GM18858 (cell line): ENCODE measurements at regions not wholly inside any gene's neighbourhood (a gene's known extent, or its start where the extent isn't known, plus 50 kb on each side); places are given as distances from the start of the nearest gene placed in this dataset.

Experiments used
- ATAC-seq: cut with Tn5 transposase; IDR thresholded peaks from one replicate; pipeline ENCODE4 v1.9.1; 2021; ENCODE audit not compliant: unreplicated experiment

DNA sequence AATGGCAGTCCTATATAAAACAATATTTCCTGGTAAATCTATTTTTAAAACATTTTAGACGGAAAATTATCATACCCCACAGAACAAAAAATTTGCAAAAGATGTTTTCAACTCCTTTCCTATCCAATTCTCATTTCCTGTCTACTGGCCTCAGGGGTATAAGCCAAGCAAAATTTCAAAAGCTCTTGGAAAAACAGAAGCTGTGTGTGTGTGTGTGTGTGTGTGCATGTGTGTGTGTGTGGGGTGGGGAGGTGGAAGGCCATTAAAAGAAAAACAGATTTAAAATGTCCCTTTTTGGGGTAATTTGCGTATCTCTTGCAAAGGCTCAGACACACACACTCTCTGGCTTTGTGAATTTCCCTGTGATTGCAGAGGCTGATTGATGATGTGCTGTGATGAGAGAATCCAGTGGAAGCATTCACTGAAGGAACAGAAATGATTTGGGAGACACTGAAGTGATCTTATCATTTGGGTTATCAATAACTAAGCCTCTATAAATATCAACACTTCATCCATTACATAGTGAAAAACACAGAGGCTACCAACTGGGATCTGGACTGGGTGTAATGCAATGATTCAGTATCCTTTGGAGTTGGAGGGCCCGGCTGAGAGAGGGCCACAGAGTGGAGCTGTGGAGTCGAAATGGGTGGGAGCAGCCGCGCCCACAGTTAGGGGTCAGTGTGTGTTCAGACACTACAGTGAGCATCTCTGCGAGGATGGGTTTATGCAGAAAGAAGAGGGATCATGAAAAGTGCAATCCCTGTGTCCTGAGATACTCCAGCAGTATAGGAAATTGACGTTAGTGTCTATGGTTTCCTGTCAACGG is 106.8 kb upstream of the PREP start:
- ATAC-seq: no peak

DNA sequence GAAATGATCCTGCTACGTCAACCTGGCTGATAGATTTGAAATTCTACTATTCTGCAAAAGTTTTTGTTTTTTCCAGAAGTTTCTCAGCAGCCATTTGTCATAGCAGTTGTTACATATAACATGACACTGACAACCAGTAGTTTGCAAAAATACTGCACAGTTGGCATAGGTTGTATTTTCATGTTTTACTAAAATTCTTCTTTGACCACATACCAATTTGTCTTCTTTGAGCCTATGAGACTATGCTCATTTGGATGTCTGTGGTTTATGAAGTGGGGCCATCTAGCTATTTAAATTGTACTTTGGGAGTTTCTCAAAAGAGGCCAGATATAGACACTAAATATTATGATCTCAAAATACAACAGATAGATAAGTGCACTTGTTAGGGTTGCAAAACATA is 104.9 kb upstream of the PREP start:
- ATAC-seq: no peak

DNA sequence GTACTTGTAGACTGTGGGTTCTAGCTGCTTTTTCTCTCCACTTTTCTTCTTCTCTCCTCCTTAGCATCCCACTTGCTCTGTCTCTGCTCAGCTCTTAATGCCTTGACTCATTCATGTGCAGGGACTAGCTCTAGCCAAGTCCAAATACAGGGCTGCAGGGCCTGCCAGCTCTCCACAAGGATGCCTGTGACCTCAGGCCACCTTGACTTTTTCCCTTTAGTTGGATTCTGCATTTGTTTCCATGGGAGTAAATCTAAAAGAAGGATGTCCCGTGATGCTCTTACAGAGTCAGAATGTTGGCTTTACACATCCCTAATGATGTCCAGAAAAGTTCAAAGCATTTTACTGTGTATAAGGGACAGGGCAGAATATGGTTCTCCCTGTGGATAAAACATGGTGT is 101.8 kb upstream of the PREP start:
- ATAC-seq: no peak

DNA sequence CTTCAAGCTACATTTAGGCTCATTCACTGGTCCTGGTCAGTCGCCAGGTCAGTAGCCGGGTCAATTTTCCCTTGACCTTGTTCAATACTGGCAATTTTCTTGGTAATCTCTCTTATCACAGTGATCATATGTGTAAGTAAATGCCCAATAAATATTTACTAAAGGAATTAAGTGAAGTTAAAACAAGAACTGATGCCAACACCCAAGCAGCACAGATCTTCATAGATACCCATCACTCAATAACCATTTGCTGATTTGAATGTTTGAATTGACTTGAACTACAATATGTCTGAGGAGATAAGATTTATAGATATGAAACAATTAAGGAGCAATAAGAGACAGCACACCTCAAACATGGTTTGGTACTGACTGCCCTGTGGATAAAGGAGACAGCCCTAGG is 100.8 kb upstream of the PREP start:
- ATAC-seq: no peak

DNA sequence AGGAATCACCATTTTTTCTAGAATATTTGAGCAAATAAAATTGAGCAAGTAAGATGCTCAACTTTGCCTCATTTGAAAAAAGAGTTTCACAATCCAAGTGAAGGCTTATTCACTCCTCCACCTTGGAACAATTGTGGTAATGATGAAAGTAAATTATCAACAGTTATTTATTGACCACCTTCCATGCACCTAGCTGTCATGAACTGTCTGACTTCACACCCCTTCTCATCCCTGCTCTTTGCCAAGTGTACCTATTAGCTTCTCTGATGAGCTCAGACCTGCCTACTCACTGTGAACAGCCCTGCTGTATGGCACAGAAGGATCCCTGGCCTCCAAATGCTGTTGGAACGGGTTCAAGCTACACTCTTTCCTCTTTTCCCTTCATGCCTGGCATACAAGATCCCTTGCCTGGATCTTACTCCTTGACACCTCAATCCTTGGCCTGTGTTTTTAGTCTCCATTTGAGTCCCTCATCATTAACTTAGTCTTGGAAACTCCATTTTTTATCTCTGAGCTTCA is 99.0 kb upstream of the PREP start:
- no peak for ATAC-seq

DNA sequence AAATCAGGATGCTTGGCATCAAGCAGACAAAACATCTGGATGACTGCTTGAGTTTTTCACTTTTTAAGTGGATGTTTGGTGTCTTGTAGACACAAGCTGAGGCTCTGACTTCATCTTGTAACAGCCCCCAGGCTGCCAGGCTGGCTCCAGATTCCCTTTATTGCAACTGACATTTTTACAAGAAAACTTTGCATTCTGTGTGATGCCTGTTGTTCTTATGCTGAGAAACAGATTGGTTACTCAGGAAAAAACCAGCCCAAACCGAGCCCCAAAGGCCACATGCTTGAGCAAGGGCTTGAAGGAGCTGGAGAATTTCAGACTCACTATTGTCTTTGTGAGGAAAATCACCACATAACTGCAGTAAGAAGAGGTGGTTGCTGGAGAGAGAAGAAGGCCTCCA is 98.4 kb upstream of the PREP start:
- ATAC-seq: no peak

DNA sequence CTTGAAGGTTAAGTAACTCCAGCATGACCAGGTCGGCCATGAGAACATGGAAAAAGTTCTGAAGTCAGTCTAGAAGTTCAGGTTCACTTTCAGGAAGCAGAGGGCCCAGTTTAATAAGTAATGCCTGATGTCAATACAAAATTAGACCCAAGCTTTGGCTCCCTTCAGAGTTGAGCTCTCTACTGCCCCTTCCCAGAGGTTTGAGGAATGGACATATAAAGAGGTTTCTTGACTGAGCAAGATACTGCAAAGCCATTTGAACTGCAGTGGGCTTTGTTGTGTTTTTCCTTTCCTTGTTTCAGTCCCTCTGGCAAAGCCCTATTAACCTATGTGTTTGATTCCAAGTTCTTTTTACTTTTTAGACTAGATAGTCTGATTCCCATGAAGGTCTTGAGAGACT is 97.8 kb upstream of the PREP start:
- no peak for ATAC-seq

DNA sequence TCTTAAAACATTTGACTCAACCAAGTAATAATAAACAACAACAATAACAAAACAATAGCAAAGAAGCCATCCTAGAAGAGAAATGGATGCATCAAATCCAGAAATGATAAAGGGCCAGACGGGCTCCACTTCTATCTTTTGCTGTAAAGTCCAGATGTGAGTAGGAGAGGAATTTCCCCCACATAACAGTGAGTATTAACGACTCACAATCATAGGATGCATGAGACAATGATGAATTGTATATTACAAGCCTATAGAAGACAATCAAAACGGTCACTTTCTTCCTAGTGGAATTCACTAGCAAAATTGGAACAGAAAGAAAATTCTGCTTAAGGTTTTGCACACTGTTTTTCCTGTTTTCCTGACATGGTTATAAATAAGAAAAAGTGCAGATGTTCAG is 97.0 kb upstream of the PREP start:
- no peak for ATAC-seq

DNA sequence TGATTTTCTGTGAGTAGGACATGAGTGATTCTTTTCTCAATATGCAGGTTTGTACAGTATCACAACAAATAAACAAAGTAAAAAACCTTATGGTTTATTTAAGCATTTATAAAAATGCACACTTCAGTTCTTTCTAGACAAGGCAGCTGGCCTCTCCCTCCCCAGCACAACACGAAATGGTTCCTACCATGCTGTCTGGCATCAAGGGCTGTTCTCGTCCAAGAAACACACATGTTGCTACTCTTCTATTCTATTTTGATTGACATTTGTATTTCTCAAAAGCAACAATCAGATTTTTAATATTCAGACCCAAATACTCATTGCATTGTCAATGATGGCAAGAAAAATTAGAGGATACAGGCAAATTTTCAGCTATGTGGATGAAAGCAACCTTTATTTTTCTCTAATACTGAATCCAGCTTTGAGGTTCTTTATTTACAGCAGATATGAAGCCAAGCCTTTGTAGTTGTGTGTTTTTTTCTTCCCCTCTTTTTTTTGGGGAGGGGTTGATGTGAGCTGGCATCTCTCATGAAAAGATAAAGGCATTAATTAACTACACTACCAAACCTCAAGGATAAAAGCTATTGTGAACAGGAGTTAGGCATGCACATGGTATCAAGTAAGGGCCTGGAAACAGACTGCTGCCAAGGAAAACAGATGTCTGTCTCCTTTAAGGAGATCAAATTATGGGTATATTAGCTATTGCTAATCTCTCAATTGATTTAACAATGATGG is 96.4 kb upstream of the PREP start:
- ATAC-seq: no peak

DNA sequence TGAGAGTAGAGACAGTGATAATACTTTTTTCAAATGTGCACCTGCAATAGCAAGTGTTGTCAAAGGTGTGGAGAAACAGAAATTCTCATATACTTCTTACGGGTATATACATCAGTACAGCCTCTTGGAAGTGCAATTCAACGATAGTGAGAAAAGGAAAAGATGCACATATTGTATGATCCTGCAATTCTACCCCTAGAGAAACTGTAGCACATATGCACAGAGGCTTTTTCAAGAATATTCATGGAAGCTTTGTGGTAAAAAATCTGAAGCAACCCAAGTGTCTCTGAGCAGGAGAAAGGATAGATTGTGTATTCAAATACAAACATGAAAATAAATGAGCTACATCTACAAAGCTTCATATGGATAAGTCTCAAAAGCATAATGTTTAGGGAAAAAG is 94.7 kb upstream of the PREP start:
- ATAC-seq: no peak

DNA sequence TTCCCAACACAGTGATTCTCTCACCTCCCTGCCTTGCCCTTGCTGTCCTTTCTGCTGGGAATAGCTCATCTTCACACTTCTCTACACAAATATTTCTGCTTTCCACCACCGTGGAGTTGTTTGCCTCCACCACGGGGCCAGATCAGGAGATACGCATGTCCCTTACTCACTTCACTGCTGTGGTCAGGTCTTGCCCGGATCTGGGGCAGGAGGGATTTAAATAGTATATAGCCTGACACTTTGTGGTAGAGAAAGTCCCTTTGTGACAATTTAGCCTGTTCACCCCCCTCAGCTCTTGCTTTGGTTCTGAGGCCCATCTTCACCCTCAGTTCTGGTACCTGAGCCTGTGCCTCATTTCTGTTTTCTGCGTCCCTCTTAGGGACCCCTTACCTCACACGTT is 92.6 kb upstream of the PREP start:
- peak; percentile 40 for ATAC-seq

DNA sequence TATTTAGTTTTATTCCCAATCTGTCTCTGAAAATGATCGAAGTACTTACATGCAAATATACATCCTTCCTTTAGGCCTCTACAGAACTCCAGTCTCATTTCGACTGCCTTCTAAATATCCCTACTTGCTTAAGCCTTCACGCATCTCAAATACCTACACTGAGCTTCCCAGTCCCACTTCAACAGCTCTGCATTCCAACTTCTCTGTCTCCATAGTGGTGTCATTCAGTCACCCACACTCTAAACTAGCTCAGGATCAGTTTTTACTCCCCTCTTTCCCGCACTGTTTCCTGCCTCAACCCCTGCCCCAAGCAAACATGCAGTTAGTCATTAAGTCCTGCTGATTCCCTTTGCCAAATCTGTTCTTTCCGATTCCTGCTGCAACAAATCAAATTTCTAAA is 91.8 kb upstream of the PREP start:
- no peak for ATAC-seq

DNA sequence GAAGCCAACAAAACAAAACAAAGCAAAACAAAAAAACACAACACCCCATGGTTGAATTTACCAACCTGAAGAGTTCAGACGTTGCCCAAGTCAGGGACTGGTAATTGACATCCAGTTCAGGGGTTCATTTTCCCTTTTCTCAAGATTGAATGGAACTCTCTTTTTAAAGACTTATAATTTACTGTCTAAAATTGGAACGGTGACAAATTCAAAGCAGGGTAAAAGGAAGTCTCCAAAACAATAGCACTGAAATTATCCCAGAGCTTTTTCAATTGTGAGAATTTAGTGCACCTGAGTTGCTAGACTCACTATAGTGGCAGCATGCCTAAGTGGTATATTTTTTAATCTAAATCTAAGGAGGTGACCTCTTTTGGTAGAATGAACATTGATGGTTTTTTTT is 90.9 kb upstream of the PREP start:
- no peak for ATAC-seq

DNA sequence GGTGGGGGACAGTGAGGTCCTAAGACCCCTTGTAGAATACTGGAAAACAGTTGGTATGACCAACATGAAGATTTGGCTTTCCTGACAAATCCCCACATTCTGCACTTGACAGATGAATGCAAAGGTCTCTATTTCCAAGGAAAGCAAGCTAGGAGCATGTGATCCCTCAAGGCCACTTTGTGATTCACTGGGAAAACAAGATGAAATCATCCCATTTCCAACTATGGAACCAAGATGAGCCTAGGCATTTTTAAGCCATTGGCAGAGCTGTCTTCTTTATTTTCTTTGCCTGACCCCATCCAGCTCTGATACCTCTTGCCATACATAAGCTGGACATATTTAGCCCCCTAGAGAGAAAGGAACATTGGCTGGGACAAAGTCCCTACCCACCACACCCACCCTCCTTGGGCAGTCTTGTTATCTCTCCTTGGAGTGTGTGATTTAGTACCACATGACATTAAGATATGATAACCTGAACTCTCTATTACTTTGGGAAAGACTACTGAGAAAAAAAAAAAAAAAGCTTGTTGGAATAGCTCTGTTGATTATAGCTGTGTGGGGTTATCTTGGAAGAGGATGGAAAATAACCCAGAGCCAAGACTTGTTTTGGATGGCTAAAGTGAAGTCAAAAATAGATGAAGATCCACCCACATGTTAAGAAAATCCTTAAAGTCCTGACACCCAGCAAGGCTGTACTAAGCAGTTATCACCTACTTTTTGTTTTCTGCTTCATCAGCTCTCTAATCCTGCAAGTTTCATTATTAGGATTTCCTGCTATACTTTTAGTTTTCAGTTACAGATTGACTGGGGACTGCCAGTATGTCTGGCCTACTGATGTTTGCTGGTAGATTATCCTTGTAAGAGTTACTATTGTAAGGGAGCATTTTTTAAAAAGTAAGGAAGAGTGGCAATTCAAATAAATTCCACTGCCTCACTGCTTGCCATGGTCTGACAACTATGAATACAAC is 90.1 kb upstream of the PREP start:
- peak; percentile 85 for ATAC-seq

DNA sequence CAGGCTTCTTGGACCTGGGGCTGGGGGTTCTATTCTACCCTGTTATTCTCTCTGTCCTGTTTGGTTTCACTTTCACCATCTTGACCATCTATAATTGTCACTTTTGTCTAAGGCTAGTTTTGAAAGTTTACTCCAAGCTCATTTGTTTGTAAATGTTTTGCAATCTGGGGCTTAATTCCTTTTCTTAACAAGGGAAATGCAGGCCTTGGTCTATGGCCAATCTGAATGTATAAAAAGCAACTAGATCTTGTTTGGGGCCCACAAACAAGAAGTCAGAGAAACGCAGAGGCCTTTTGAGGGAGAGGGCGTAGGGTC is 86.3 kb upstream of the PREP start:
- no peak for ATAC-seq

DNA sequence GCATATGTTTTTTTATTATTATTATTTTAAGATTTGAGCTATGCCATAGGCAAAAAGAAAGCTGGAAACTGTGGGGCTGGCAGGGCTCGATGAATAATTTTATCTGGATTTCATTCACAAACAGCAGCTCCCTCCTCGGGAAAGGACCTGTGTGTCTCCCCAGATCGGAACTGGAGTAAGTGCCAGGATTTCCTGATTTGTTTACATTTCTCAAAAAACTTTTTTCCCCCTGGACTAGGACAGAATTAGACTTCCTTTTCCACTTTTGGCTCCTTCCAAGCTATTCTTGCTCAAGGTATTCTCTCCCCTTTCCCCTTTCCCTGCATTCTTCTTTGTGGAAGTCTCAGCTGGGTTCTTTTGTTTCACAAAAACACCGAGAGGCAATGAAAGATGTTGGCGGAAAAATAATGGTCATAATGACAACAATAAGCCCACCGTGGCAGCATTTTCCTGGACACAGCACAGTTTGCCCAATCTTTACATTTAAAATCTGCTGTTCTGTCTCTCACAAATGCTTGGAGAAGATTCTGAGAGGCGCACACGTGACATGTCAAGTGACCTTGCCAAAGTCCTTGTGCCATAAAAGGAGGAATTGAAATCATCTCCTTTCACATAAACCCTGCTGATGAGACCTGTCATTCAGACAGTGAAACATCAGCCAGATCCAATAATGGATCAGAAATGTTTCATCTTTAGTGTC is 85.8 kb upstream of the PREP start:
- ATAC-seq: no peak

DNA sequence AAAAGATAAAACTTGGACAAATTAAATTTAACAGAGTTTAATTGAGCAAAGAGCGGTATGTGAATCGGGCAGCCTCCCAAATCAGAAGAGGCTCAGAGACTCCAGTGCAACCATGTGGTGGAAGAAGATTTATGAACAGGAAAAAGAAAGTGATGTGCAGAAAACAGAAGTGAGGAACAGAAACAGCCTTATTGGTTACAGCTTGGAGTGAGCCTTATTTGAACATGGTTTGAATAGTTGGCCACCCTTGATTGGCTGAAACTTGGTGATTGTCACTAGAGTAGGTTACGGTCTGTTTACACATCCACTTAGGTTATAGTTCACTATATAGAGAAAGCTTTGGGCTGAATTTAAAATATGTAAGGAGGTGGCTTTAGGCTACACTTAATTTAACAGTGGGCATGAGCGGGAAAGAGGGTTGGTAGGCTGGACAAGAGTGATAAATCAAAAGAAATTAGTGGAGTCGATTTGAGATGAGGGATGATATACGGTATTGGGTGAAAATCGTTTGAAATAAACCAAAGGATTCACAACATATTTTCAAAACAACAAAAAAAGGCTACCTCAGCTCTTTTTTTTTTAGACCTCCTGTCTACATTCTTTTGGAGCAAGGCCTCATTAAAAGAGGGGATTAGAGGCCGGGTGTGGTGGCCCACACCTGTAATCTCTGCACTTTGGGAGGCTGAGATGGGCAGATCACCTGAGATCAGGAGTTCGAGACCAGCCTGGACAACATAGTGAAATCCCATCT is 84.3 kb upstream of the PREP start:
- ATAC-seq: no peak

DNA sequence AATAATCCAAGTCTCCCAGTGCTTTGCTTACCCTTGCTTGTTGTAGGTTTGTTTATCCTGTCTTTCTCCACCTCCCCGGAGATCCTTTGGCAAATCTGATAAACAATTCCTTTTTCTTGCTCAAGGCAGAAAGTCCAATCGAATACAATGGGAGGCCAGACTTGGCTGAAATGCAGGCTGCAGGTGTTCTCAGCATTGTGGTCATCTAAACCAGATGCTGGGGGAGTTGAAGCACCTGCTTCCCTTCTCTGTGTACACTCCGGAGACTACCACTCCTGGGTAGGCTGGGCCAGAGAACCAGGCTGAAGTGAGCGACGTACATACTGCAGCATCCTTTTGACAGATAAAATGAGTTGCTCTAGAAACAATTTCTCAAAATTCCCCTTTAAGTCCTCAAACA is 82.6 kb upstream of the PREP start:
- ATAC-seq: no peak

DNA sequence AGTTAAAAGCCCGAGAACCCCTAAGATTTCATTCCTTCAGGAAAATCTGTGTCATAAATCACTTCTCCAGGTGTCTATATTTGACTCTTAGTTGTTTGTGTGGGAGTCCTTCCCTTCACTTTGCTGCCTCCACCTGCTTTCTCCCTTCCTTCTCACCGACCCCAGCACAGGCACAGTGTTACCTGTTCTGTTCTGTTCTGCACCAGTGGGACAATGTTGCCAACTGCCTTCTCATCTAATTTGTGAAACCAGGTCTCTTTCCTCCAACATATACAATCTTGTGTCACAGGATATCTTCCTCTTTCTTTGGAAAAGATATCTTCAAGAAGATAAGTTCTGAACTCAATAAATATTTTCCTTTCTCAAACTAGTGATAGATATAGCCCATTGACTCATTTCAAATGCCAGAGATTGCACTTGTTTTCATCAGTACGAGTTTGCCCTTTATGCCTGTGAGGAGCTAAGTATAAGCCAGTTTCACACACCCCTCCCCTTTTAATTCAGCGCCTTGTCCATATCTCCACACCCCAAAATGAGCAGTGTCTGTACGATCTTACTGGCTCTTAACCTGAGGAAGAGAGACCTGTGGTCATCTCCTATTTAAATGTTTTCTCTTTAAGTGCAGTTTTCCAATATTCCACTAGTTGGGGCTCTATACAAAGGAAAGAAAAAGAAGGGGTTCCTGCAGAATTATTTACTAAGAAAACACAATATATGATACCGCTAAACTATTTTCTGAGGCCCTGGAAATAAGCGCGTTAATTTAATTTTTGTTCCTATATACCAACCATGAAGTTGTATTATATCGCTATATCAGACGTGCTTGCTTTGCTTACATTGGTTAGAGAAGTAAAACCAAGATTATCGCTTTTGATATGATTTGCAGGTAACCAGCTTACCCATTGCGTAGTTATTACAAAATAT is 81.6 kb upstream of the PREP start:
- ATAC-seq: no peak
